ENCODE measurements at regions not wholly inside any gene's neighbourhood (a gene's known extent, or its start where the extent isn't known, plus 50 kb on each side); places are given as distances from the start of the nearest gene placed in this dataset.

- H3K4me3 ChIP-seq = no peak overlapping the region
- no peaks in the 10 kb centered on the region for H3K4me1 ChIP-seq
- H3K4me2 ChIP-seq = no peak overlapping the region
- H3K9ac ChIP-seq = no peak overlapping the region
- no peaks in the 10 kb centered on the region for H4K20me1 ChIP-seq
- H3K36me3 ChIP-seq = no peaks in the 10 kb centered on the region
- no peak overlapping the region for H3K27ac ChIP-seq
- H3K27me3 ChIP-seq = no peaks in the 10 kb centered on the region
- TF ChIP-seq Cebpa-rat (IDR thresholded peaks at IDR 0.05) = no peak
- H3K9me3 ChIP-seq (replicated peaks in 1 of 11) = peaks cover 0 to 11% (median 3%) of the 10 kb centered on the region in 11 experiments; a peak in 5 of 22 replicates
These were observed 81.5 kb upstream of the RASEF start for GRCh38 chr9:83144492-83144891.

- no peak for TF ChIP-seq Cebpa-rat (IDR thresholded peaks at IDR 0.05)
- no peak overlapping the region for H3K9ac ChIP-seq
- H3K9me3 ChIP-seq (replicated peaks in 1 of 11) = peaks cover 0 to 1% (median 0%) of the 10 kb centered on the region in 11 experiments; a peak in 2 of 22 replicates
- no peak overlapping the region for H3K4me3 ChIP-seq
- no peaks in the 10 kb centered on the region for H4K20me1 ChIP-seq
- peaks cover 0 to 17% (median 0%) of the 10 kb centered on the region in 10 experiments; a peak in 3 of 20 replicates for H3K4me1 ChIP-seq
- H3K36me3 ChIP-seq = no peaks in the 10 kb centered on the region
- no peaks in the 10 kb centered on the region for H3K27me3 ChIP-seq
- H3K27ac ChIP-seq = no peak overlapping the region
- no peak overlapping the region for H3K4me2 ChIP-seq
These were observed 79.4 kb upstream of the RASEF start for GRCh38 chr9:83142389-83142788.

- Histone ChIP-seq H3K27me3 (no peaks in the 10 kb centered on the region), H3K9me3 (replicated peaks in 1 of 11) (no peaks in the 10 kb centered on the region), H3K4me3 (no peak overlapping the region), H3K4me1 (peaks cover 0 to 17% (median 0%) of the 10 kb centered on the region in 10 experiments; a peak in 3 of 20 replicates), H4K20me1 (no peaks in the 10 kb centered on the region), H3K27ac (no peak overlapping the region), H3K36me3 (no peaks in the 10 kb centered on the region), H3K4me2 (no peak overlapping the region), H3K9ac (no peak overlapping the region)
- no peak for TF ChIP-seq Cebpa-rat (IDR thresholded peaks at IDR 0.05)
These were observed 78.9 kb upstream of the RASEF start for GRCh38 chr9:83141887-83142286.

GRCh38 chr9:83140061-83140460 is 77.1 kb upstream of the RASEF start:
- no peaks in the 10 kb centered on the region for H3K9me3 ChIP-seq (replicated peaks in 1 of 11)
- H3K4me1 ChIP-seq = peaks cover 0 to 17% (median 0%) of the 10 kb centered on the region in 10 experiments; a peak in 3 of 20 replicates
- H3K36me3 ChIP-seq = no peaks in the 10 kb centered on the region
- H3K27me3 ChIP-seq = no peaks in the 10 kb centered on the region
- H4K20me1 ChIP-seq = no peaks in the 10 kb centered on the region
- no peak for TF ChIP-seq Cebpa-rat (IDR thresholded peaks at IDR 0.05)
- no peak overlapping the region for H3K27ac ChIP-seq
- no peak overlapping the region for H3K4me2 ChIP-seq
- H3K9ac ChIP-seq = no peak overlapping the region
- no peak overlapping the region for H3K4me3 ChIP-seq

- H3K4me3 ChIP-seq = no peak overlapping the region; a peak in 1 of 20 replicates
- H3K9ac ChIP-seq = no peak overlapping the region; a peak in 1 of 22 replicates
- no peaks in the 10 kb centered on the region for H3K27me3 ChIP-seq
- TF ChIP-seq Cebpa-rat (IDR thresholded peaks at IDR 0.05) = no peak
- peaks cover 0 to 17% (median 0%) of the 10 kb centered on the region in 10 experiments; a peak in 3 of 20 replicates for H3K4me1 ChIP-seq
- no peaks in the 10 kb centered on the region for H3K9me3 ChIP-seq (replicated peaks in 1 of 11)
- H3K27ac ChIP-seq = peak overlapping the region in 2 of 11 experiments; percentile 15 to 34; a peak in 3 of 22 replicates
- peak overlapping the region in 2 of 11 experiments; percentile 30 to 51; a peak in 5 of 22 replicates for H3K4me2 ChIP-seq
- H3K36me3 ChIP-seq = no peaks in the 10 kb centered on the region
- no peaks in the 10 kb centered on the region for H4K20me1 ChIP-seq
These were observed 75.6 kb upstream of the RASEF start for GRCh38 chr9:83138422-83139135.

- Histone ChIP-seq H3K9ac (no peak overlapping the region), H3K4me2 (no peak overlapping the region), H3K27ac (no peak overlapping the region), H3K9me3 (replicated peaks in 1 of 11) (peaks cover 8 to 14% (median 10%) of the 10 kb centered on the region in 11 experiments), H3K36me3 (no peaks in the 10 kb centered on the region), H3K4me3 (no peak overlapping the region), H4K20me1 (no peaks in the 10 kb centered on the region), H3K4me1 (peaks cover 0 to 8% (median 0%) of the 10 kb centered on the region in 10 experiments; a peak in 3 of 20 replicates), H3K27me3 (no peaks in the 10 kb centered on the region)
- TF ChIP-seq Cebpa-rat (IDR thresholded peaks at IDR 0.05) = no peak
These were observed 70.4 kb upstream of the RASEF start for GRCh38 chr9:83133316-83133715.

- Histone ChIP-seq H3K4me3 (no peak overlapping the region), H3K4me1 (peaks cover 0 to 3% (median 0%) of the 10 kb centered on the region in 10 experiments; a peak in 2 of 20 replicates), H3K9me3 (replicated peaks in 1 of 11) (peaks cover 13 to 17% (median 15%) of the 10 kb centered on the region in 11 experiments), H4K20me1 (no peaks in the 10 kb centered on the region), H3K9ac (no peak overlapping the region), H3K27me3 (no peaks in the 10 kb centered on the region), H3K36me3 (no peaks in the 10 kb centered on the region), H3K27ac (no peak overlapping the region), H3K4me2 (no peak overlapping the region)
- TF ChIP-seq Cebpa-rat (IDR thresholded peaks at IDR 0.05) = no peak
These were observed 69.8 kb upstream of the RASEF start for GRCh38 chr9:83132768-83133167.

- no peak for TF ChIP-seq Cebpa-rat (IDR thresholded peaks at IDR 0.05)
- Histone ChIP-seq H3K4me2 (no peak overlapping the region), H3K9ac (no peak overlapping the region), H3K9me3 (replicated peaks in 1 of 11) (peaks cover 13 to 25% (median 20%) of the 10 kb centered on the region in 11 experiments), H3K27ac (no peak overlapping the region), H3K36me3 (no peaks in the 10 kb centered on the region), H3K4me1 (no peaks in the 10 kb centered on the region), H3K27me3 (no peaks in the 10 kb centered on the region), H4K20me1 (no peaks in the 10 kb centered on the region), H3K4me3 (no peak overlapping the region)
These were observed 67.6 kb upstream of the RASEF start for GRCh38 chr9:83130541-83130940.

GRCh38 chr9:83125671-83126070 is 62.7 kb upstream of the RASEF start:
- Histone ChIP-seq H3K9ac (no peak overlapping the region), H3K4me1 (no peaks in the 10 kb centered on the region), H3K4me2 (no peak overlapping the region), H4K20me1 (no peaks in the 10 kb centered on the region), H3K36me3 (no peaks in the 10 kb centered on the region), H3K4me3 (no peak overlapping the region), H3K27me3 (no peaks in the 10 kb centered on the region), H3K9me3 (replicated peaks in 1 of 11) (peaks cover 13 to 25% (median 20%) of the 10 kb centered on the region in 11 experiments), H3K27ac (no peak overlapping the region)
- no peak for TF ChIP-seq Cebpa-rat (IDR thresholded peaks at IDR 0.05)

GRCh38 chr9:83119873-83120272 is 56.9 kb upstream of the RASEF start:
- no peaks in the 10 kb centered on the region for H3K4me1 ChIP-seq
- H3K4me3 ChIP-seq = no peak overlapping the region
- no peak overlapping the region for H3K4me2 ChIP-seq
- H3K36me3 ChIP-seq = no peaks in the 10 kb centered on the region
- H3K9ac ChIP-seq = no peak overlapping the region
- peaks cover 1 to 8% (median 6%) of the 10 kb centered on the region in 11 experiments for H3K9me3 ChIP-seq (replicated peaks in 1 of 11)
- H3K27ac ChIP-seq = no peak overlapping the region
- H3K27me3 ChIP-seq = no peaks in the 10 kb centered on the region
- TF ChIP-seq Cebpa-rat (IDR thresholded peaks at IDR 0.05) = no peak
- no peaks in the 10 kb centered on the region for H4K20me1 ChIP-seq

All from BLaER1 treated with 17β-estradiol and CSF1 and Interleukin-3, amounts not matched to agents 10 nM and 100 nM (cell line).